Fibroblast of gingiva (primary cell): ENCODE measurements at regions not wholly inside any gene's neighbourhood (a gene's known extent, or its start where the extent isn't known, plus 50 kb on each side); places are given as distances from the start of the nearest gene placed in this dataset.
"Not testable (repeated sequence)": the region's sequence is repeated elsewhere in the genome, so short reads cannot be mapped to it uniquely, and the experiment has no call there.

Experiments used
- DNase-seq: peaks from one replicate; pipeline ENCODE4 v3.0.0-alpha.2; 2011; ENCODE audit warnings: low read depth

- DNase-seq = not testable (repeated sequence)
Measured at GRCh38 chr4:27075603-27076002, 215.0 kb downstream of the STIM2 start.

- DNase-seq = no peak
Measured at GRCh38 chr4:27078934-27079455, 218.4 kb downstream of the STIM2 start.

- no peak for DNase-seq
Measured at GRCh38 chr4:27081675-27082586, 221.3 kb downstream of the STIM2 start.

- DNase-seq = no peak
Measured at GRCh38 chr4:27082776-27083175, 222.1 kb downstream of the STIM2 start.

- DNase-seq = no peak
Measured at GRCh38 chr4:27084685-27085361, 224.2 kb downstream of the STIM2 start.

GRCh38 chr4:27085396-27085795 lies 224.8 kb downstream of the STIM2 start:
- no peak for DNase-seq

GRCh38 chr4:27087306-27088045 lies 226.8 kb downstream of the STIM2 start:
- no peak for DNase-seq

DNA sequence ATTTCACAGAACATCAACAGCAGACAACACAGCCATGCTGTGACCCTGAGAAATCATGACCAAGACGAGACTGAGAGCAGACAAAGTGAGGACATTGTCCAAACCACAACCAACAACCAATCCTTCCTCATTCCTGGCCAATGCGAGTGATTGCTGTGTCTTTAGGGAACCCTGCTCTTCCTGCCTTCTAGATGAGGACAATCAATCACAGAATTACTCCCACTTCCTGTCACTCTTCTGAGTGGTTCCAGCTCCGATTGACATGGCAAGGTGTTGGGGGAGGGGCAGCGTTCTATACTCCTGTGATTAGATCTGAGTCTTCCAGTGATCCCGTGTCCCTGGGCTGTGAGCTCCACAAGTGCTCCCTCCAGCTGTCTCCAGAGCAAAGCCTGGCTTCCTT lies 227.8 kb downstream of the STIM2 start:
- no peak for DNase-seq

DNA sequence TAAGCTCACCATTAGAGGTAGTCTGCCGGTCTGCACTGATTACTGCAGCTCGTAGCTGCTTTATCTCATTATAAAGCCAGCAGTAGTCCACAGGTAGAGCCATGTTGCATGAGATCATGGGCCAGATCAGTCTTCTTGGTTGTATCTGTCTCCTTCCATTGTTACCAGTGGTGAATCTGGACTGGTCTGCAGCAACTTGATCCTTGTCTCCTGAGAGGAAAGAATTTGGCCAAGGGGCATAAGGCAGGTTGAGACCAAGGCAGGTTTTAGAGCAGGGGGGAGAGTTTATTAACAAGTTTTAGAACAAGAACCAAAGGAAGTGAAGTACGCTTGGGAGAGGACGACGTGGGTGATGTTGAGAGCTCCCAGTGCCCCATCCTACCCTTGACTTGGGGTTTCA lies 228.5 kb downstream of the STIM2 start:
- no peak for DNase-seq

DNA sequence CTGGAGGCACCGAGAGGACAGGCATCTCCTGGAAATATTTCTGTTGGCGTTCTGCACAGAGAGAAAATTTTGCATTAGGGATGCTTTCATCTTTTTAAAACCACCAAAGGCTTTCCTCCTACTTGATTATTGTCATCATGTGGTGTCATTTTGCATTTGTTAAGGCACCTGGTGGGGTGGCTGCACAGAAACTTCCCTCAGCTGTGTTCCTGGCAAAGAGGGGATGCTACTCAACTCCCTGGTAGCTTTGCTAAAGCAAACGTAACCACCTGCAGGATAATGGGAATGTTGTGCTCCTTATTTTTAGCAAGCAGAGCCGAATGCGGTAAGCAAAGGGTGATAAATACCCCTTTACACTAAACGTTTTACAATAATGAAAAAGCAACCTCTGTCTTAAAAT lies 229.8 kb downstream of the STIM2 start:
- no peak for DNase-seq

DNA sequence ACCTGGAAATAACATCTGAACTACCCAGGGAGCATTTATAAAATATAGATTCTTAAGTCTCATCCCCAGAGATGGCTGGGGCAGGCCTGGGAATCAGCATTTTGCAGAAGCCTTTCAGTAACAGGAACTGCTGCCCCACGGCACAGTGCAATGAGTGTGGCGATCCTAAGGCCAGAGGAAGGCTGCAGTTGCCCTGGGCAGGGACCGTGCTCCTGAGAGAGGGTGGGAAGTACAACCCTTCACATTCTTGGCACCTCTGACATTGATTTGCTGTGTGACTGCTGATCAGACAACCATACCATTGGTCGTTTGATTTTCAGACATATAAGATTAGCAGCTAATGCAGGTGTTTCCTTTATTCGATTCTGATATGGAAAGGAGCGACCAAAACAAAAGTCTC lies 233.6 kb downstream of the STIM2 start:
- no peak for DNase-seq

- DNase-seq = no peak
Measured at GRCh38 chr4:27094783-27095182, 234.1 kb downstream of the STIM2 start.

- DNase-seq = no peak
Measured at GRCh38 chr4:27096142-27096824, 235.6 kb downstream of the STIM2 start.

DNA sequence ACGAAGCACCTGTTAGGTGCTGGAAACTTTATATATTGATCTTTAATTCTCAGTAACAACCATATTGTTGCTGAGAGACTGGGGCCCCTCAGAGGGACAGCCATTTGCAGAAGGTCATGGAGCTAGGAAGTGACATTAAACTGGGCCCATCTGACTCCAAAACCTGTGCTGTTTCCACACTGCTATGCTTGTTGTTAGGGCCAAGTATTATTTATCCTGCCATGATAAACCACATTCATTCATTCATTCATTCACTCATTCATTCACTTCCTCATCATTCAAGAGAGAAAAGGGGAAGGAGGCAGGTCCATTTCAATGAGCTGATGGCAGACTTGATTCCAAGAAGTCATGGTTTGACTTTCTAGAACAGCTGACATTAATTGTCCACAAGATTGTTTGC lies 237.4 kb downstream of the STIM2 start:
- no peak for DNase-seq

DNA sequence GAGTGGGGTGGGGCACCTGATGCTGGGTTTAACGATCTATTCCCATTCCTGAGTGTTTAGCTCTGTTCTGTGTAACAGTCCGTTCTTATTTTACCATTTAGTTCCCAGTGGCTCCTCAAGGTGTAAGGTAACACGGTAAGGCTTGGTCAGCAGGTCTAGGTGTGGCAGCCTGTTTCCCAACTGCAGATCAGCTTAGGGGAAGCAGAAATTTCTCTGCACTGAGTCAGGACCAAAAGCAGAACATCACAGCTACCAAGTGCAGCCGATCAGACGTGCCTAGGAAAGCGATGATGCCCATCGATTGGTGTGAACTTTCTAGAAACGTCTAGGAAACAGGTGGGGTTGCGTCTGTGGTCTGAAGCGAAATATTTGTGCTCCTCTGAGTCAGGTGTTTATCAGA lies 240.1 kb downstream of the STIM2 start:
- DNase-seq = no peak

DNA sequence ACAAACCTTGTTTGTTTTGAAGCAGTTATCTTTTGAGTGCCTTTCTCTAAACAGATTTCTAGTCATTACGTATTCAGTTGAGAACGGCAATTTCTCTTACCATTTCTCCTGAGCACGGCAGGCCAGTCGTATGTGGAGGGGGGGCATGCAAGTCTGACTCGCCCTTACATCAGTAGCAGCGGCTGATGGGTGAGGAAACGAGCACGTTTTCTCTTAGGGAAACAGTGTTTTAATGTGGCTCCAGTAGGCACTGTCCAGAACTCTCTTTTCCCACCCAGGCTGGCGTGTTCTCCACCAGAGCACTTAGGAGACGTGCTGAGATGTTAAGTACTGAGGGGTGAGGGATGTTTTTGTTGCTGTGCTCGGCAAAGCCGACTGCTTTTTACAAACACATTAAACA lies 240.5 kb downstream of the STIM2 start:
- no peak for DNase-seq

DNA sequence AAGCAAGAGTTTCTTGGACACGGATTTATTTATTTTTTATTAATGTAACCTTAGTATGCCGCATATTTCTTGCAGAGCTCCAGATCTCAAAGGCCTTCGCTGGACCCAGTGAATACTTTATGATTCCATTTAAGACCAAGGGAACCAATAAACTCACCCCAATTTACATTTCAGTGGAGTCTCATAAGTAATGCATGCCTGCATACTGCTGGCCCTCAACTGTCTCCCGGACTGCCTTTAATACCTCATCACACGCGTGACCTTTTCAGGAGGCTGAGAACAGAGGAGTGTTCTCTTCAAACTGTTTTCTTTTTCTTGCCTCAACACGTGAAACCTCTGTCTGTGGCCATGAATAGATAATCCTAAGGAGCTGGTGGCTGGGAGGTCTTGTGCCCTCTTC lies 240.9 kb downstream of the STIM2 start:
- no peak for DNase-seq

DNA sequence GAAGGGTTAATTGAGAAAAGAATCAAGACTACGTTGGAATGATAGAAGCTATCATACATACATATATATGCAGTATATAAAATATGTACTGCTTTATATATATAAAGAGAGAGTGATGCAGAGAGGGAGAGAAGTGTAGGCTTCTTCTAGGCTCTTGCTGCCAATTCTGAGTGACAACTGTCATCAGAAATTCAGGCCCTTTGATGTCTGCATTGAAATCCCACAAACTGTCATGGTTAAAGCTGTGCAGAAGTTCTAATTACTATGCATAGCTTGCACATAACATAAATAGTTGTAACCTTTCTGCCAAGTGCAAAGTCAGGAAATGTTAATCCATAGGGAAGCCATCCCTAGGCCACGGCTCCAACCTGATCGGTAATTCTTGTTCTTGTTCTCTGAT lies 251.0 kb downstream of the STIM2 start:
- DNase-seq = no peak

DNA sequence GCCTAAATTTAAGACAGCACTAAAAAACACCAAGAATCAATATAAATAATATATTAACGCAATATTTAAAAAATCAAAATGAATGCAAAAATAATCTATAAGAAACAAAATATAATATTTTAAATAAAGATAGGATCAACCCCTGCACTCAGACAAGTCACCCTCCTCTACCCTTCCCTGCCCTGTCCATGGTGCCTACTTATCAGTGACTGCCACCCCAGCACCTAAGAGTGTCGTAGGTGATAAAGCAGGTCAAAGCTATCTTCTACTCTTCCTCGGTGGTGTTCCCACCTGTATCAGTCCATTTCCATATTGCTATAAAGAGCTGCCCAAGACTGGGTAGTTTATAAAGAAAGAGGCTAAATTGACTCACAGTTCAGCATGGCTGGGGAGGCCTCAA lies 251.9 kb downstream of the STIM2 start:
- DNase-seq = no peak

DNA sequence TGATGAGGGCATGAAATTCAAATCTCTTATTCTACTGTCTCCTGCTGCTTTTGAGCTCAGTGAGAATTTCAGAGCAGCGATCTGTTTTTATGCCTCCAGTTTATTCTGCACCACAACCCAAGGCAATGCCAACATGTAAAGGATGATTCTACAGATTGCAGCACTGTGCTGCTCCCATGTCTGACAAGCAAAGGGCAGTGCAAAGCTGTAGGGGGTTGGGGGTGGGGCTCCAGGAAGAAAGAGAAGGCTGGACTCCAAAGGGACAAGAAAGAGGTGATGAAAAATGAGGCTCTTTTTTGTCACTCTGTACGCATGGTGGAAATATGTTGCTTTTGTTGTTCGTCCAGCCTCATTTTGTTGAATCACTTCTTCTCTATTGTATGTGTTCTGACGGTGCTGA lies 254.6 kb downstream of the STIM2 start:
- DNase-seq = no peak

- DNase-seq = no peak
Measured at GRCh38 chr4:27117453-27117852, 256.8 kb downstream of the STIM2 start.

- DNase-seq = no peak
Measured at GRCh38 chr4:27119239-27119638, 258.6 kb downstream of the STIM2 start.
